DMS79 treated with DMSO at 0.1 percent for 48 hours (cell line): ENCODE measurements at regions not wholly inside any gene's neighbourhood (a gene's known extent, or its start where the extent isn't known, plus 50 kb on each side); places are given as distances from the start of the nearest gene placed in this dataset.

Source experiments
- DNase-seq: peaks from one replicate; lab custom pipeline; 2025; lab: John Stamatoyannopoulos, UW

DNA sequence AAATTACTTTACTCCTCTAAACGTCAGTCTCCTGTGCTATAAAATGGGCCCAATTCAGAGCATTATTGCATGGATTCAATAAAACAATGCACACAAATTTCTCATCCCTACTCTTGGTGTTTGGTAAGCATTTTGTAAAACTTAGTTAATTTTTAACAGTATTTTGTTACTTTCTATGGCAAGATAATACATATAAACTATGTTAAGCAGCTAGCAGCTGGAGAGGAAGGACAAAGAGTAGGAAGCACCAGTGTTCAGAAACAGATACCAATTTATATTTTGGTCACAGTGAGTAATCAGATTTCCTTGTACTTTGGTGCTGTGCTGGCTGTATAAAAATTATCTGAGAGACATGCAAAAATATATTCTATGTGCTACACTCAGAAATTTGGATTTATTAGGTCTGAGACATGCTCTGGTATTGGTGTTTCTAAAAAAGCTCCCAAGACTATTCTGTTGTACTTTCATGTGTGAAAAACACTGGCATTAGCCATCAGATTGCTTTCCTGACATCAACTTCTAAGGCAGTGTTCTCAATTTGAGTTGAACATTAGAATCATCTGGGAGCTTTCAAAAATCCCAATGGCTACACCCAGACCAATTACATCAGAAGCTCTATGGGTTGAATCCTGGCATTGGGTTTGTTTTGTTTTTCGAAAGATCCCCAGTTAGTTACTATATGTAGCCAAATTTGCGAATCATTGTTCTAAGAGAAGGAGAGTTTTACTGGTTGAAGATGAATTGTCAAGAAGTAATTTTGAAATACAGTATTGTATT is 100.3 kb upstream of the C1orf87 start:
- no peak for DNase-seq

DNA sequence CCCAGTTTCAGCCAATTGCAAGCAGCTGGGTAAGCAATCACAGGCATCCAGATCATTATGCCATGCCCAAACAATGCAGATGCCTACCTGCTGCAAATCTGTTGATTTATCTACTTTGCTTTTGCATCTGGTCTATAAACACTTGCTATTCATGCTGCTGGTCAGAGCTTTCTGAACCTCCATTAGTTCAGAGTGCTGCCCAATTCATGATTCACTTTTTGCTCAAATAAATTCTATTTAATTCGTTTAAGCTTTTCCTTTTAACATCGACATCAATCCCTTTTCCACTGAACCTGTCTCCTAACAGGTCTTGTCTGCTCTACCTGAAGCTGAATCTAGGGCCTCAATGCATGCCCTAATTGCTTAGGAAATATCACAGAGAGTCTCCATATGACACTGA is 99.4 kb upstream of the C1orf87 start:
- no peak for DNase-seq

DNA sequence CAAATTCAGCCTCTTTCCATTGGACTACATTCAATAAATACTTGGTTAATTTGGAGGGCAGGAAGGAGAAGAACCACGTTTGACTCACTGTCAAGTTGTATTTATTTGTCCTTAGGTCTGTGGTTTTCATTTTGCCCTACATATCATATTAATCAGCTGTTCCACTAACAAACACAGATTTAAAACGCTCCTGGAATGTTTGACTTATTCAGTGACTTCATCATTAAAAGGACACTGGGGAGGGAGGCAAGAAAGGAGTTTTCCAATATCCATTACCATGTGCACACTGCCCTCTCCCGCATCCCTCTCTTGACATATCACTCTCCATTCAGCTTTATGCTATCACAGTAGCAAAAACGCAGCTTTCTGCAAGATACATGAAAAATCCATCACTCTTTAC is 98.2 kb upstream of the C1orf87 start:
- DNase-seq = no peak

DNA sequence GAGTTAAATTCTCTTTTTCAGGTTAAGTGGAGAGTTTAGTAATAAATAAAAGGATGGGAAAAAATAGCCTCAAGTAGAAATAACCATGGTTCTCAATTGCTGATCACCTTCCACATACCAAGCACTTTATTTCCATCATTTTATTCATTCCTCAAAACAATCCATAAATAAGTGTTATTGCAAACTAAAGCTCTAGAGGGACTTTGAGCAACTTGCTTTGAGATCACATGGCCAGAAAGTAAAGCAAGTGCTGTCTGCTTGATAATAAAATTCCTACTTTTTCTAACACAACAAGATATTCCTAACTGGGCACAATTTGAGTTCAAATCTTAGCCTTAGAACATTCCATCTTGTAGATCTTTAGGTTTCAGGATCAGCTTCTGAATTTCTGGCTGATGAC is 97.1 kb upstream of the C1orf87 start:
- no peak for DNase-seq

DNA sequence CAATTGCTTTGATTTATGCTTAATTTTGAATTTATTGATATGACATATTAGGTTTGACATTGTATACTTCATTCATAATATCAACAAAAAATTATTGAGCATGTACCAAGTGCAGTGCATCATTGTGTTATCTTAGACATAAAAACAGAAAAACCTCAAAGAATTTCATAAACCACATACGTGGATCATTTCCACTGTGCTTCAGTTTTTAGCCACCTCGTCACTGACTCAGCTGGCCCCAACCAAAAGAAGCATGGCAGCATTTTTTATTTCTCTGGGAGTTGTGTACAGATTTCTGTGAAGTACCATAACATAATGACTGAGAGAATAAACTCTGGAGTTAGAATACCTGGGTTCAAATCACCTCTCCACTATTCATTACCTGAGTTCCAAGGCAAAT is 95.6 kb upstream of the C1orf87 start:
- DNase-seq = no peak

DNA sequence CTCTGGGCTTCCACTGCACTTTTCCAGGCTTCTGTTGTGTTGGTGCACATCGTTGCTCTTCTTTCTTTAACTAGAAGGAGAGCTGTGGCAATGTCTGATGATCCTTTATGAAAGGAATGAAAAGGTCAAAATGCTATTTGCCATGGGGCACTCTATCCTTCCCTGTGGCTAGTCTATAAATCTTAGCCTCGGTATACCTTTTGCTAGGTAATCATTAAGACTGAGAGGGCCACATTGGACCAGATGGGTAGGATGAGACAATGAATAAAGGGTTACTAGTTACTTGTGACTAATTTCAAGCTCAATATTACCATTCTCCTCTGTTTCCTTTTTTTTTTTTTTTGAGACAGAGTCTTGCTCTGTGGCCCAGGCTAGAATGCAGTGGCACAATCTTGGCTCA is 89.4 kb upstream of the C1orf87 start:
- no peak for DNase-seq

DNA sequence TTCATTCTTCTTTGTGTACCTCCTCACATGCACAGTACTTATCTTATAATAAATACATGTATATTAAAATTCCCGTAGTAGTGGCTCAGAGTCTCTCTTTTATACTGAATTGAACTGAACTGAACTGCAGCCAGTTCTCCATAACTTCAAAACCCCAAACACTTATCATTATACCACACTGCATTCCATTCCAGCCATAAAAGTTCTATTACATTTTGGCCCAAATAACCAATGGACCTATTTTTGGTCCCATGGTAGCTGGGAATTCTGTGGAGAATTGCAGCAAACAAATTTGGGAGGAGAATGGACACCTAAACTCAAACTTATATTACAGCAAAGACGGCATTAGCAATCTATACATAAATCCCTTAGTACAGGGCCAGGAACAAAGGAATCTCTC is 86.6 kb upstream of the C1orf87 start:
- DNase-seq = no peak

DNA sequence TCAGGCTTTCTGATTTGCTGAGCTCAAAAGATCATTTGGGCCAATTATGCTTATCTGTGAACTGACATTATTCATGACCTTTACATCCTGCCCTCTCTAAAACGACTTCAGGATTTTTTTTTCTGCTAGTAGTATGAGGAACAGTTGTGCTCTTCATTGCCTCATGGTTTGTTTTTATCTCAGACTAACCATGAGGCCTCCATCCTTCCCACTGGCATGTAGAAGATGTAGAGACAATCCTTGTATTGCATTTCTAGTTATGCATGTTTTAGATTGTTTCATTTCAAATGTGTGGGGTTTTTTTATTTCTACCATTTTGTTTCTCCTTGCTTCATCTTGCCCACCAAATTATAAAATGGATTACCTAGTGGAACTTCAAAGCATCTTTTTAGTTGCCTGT is 82.8 kb upstream of the C1orf87 start:
- no peak for DNase-seq

DNA sequence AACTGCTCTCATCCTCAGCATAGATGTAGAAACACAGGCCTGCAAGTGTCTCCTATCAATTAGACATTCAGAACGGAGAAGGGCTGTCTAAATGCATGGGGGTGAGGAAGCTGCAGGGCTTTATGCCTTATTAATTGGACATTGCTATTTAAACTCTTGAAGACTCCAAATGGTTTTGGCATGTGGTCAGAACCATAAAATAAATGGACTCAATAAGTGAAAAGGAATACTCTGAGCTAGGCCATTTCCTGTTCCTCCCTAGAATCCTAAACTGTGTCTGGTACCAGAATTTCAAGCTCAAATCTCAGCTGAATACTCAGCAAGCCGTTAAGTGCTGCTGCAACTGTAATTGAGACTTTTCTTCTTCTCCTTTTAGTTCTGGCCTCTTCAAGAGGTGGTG is 80.4 kb upstream of the C1orf87 start:
- peak; percentile 39 for DNase-seq

DNA sequence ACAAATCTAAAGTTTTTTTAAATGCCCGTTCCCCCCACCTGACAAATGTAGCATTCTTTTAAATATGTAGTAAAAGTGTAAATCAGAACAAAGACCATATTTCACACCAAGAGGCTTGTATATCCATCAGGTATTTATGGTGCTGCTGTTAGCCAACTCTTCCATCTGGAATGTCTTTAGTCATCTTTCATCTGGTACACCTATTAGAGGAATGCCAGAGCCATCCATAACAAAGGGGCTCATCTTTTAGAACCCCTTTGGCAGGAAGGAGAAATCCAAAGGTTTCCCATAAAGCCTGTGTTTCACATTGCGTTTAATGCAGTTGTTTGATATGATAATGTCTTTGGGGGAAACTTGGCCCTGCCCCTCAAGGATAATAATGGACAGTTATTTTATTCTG is 79.3 kb upstream of the C1orf87 start:
- no peak for DNase-seq

DNA sequence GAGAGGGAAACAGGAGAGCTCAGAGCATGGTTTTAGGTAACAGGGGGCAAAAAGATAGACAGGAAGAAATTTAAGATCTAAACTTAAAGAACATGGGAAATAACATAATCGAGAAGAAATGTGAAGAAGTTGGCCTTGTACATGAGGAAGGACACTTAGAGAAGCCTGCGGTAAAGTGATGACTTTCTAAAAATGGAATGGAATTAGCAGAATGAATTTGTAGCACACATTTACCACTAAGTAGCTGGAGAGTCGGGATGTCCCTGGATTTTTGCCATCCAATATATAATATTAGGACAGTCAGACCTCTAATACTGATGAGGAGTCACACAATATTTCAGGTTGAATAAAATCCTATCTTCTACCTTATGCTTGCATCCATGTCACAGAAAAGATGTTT is 77.7 kb upstream of the C1orf87 start:
- no peak for DNase-seq

DNA sequence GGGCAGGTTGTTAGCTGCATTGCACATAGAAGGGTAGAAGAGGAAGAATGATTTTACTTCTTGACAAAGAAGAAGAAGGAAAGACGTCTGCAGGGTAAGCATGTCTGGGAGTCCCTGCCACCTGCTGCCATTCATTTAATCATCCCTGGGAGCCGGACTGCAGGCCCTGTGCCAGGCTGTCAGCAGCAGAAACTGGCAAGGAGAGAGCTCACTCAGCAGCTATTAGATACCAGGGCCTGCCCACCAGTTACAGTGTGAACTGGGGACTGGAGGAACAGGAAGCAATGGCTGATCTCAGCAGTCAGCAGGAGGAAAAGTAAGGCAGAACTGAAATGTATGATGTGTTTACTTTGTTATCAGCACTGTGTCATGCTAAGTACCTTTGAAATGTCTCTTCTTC is 75.7 kb upstream of the C1orf87 start:
- DNase-seq = peak; percentile 60

DNA sequence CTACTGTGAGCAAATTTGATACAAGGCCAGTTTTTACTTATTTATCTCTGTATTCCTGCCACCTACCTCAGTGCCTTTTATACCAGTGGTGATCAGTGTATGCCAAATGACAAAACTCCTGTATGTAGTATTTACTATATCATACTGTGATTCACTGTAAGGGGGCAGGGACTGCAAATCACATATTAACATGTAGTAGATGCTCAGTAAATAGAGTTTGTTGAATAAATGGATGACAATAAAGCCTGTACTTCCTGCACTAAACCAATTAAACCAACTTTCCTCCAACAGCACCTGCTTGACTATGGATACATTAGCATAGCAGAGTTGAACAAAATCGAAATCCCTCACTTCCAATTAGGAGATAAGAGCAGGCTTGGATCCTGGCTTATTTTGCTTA is 73.3 kb upstream of the C1orf87 start:
- DNase-seq = no peak

DNA sequence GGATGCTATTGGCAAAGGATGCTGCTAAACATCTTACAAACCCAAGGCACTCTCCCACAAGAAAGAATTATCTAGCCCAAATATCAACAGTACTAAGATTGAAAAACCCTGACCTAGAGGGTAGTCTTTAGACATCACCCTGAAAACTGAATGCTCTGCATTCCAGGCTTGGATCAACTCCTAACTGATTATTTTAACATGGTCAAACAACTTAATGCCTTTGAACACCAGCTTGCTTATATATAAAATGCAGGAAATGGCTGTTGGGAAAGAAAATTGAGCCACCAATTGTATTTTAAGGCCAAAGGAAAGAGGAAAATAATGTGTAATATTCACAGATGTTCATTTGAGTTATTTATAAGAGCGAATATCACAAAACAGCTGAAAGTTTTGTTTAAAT is 72.2 kb upstream of the C1orf87 start:
- no peak for DNase-seq

DNA sequence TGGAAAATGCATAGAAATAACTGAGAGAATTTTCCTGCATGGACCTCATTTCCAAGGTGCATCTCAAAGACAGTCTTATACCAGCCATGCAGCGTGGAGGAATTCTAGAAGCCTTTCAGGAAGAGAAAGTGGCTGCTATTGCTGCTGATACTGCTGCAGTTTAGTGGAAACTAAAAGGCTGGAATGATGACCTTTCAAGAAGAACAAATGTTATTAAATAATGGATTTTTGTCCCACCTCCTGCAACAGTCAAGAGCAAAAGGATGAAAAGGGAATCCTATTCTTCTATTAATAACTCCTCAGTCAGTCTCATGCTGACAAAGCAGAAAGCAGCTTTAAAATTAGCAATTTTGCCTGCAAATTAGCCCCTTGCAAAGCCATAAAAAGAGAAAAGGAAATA is 68.2 kb upstream of the C1orf87 start:
- DNase-seq = no peak

DNA sequence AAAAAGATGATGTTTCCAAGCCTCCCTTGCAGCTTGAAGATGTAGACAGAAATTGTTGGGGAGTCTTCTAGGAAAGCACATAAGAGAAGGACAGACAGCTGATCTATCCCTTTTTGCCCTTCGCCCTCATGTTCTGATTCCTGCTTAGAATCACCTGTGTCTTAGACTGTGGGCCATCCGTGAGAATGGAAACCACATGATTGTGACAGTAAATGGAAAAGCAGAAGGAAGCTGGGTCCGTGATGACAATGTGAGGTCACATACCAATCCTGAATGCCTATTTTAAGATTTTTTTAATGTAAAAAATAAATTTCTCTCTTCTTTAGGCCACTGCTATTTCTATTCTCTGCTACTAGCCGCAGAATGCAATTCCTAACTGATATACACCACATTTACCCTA is 67.7 kb upstream of the C1orf87 start:
- no peak for DNase-seq

DNA sequence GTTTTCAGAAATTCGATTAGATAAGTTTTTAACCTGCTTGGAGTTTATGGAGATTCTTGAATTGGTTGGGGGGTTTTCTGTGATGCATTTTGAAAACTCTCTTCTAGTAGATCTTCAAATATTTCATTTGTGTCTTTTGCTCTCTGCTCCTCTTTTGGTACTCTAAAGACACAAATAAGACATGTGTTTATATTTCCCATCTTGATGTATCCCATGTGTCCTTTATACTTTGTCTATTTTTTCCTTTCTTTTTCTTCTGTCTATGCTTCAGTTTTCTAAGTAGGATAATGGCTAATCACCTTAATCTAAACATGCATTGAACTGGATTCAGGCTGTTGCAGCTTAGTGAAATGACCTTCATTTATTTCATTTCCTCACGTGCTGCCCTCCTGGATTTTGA is 63.8 kb upstream of the C1orf87 start:
- no peak for DNase-seq

DNA sequence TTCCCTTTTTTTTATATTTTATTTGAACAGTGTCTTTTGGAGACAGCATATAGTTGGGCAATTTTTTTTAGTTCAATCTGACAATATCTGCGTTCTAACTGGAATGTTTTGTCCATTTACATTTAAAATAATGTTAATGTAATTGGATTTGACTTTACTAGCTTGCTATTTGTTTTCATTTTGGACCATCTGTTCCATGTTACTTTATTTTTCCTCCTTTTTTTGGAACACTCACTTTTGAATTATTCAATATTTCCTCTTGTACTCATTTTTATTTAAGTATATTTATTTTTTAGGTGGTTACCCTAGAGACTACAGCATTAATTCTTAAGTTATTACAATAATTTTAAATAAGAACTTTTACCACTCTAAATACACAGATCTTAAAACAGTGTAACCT is 62.8 kb upstream of the C1orf87 start:
- DNase-seq = no peak

DNA sequence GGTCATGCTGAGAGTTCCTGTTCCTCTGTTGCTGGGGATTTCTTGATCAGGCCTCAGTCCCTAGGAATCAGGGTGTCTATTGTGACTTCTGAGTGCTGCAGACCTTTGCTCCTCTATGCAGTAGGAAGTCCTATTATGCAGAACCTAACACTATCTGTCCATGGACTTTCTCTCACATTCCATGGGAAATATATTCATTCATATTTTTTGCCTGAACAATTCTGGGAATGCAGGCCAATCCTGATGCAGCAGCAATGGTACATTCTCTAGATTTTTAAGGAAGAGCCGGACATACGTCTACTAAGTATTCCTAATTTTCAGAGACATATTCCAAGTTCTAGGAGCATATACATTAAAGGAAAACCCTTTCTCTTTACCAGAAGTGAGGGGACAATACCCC is 61.1 kb upstream of the C1orf87 start:
- DNase-seq = no peak

DNA sequence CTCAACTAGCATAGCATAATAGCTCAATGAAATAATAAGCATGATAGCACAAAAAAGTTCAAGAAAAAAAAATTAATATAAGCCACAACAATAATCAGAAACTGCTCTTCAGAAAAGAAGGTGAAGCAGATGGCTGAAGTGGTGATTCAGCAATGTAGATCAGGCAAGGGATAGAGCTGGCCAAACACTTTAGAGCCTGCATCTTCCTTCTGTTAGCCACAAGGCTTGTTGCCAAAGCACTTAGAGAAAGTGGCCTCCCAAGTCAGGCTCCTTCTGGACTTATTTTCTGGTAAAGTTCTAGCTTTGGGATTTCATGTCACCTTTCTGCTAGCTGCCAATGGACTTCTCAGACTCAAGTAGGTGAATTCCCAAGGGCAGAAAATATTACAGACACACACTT is 60.3 kb upstream of the C1orf87 start:
- DNase-seq = peak; percentile 53

DNA sequence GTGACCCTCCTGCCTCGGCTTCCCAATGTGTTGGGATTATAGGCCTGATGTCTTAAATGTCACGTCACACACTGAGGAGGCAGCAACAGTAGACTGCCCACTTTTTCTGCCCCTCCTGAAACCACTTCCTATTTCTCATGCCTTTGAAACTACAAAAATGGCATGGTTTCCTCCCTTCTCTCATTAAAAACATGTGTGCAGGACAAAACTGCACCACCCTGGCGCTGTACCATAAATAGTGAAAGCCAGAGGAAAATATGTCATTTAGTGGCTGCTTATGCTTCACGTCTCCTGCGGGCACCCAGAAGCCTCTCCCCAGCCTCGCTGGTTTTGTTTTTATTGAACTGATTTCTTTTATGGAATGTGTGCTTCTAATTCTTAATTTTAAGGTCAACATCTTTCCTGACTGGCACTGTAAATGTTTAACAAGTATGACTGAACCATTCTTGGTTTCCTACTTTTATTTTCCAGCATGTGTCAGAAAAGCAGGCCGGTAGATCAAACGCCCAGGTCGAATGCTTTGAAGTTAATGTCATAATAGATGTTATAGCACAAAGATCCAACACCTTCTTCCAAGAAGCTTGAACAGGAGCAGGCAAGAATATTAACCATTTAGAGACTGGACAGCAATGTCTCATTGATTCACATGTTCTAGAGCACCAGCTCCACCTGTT is 59.6 kb upstream of the C1orf87 start:
- DNase-seq = no peak

DNA sequence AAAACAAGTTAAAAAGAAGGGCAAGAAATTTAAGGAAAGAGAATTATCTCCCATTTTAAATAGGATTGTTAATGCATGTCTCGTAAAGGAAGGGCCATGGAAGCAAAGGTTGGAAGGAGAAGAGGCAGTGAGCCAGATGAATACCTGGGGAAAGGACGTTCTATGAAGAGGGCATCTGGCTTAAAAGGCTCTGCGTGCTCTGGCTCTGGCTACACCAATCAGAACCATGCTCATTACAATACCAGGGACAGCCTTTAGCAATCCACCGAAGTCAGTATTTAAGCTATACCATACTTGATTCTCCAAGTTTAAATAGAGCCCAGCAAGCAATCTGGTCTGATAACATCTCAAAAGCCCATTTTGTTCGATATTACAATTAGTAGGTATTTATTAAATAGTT is 58.5 kb upstream of the C1orf87 start:
- no peak for DNase-seq

DNA sequence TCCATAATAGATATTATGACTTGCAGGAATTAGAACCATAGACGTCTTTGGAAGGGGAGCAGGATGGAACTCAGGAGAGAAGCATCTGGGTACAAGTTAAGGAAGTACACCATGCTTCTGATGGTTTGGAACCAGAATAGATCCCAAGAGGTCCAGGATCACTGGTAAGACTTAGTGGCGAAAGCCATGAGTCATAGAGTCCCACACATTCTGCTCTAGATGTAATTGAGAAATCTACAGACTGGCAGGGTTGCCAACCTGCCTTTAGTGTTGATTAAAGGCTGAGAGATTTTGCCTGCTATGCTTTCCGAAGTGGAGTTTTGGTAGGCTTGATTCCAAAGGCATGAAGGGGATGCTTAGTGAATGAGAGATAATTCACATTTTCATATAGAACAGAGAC is 57.1 kb upstream of the C1orf87 start:
- DNase-seq = no peak

DNA sequence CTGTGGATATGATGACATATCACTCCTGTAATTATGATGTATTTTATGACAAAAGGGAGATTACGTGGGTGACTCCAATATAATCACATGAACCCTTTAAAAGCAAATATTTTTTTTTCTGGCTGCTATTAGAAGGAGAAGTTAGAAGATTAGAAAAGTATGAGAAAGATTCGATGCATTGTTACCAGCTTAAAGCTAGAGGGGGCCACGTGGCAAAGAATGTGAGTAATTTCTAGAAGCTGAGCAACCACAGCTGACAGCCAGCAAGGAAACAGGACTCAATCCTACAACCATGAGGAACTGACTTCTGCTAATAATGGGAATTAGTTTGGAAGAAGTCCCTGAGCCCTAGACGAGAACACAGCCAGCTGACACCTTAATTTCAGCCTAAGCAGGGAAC is 56.3 kb upstream of the C1orf87 start:
- no peak for DNase-seq
